ENCODE measurements at regions not wholly inside any gene's neighbourhood (a gene's known extent, or its start where the extent isn't known, plus 50 kb on each side); places are given as distances from the start of the nearest gene placed in this dataset.

DNA sequence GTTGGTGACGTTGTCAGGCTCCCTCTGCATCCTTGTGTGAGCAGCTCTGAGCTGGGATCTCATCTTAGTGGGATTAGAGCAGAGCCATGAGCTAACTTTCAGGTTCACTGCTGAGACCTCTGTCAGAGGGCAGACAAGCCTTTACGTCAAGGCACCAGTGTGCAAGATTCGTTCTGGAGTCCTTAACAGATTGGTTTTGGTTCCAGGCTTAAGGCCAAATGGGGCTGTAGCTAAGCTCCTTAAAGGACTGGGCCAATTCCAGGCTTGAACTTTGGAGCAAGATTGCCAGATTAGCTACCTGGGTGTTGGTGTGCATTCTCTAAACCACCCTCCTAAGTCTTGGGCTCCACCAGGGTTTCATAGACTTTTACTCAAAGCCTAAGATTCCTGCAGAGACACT lies 52.6 kb upstream of the PDC start:
- Histone ChIP-seq H3K4me3 (ENCODE audit: low read length) (no peak overlapping the region), H3K9me3 (ENCODE audit: low read length) (no peaks in the 10 kb centered on the region), H3K79me2 (ENCODE audit: low read length) (no peaks in the 10 kb centered on the region), H3K27me3 (ENCODE audit: low read length) (no peaks in the 10 kb centered on the region), H3K27ac (ENCODE audit: low read length) (no peak overlapping the region), H2AFZ (ENCODE audit: low read length) (no peak overlapping the region), H3K36me3 (ENCODE audit: low read depth, low read length) (no peaks in the 10 kb centered on the region), H3K4me1 (ENCODE audit: insufficient read depth, low read length) (peaks cover 12% of the 10 kb centered on the region), H3K9me2 (replicated peaks; ENCODE audit: low read length) (no peaks in the 10 kb centered on the region), H3F3A (ENCODE audit: low read length, unreplicated experiment) (no peaks in the 10 kb centered on the region), H3K9ac (ENCODE audit: low read length) (no peak overlapping the region), H4K20me1 (ENCODE audit: low read length) (no peaks in the 10 kb centered on the region), H3K4me2 (ENCODE audit: low read length) (no peak overlapping the region)
- CTCF ChIA-PET = interaction anchor here (0.7 kb wide), 1 partner anchor 26 kb away, joined by 3 read pairs; no protein-coding TSS in a partner anchor
- ATAC-seq (no peak), DNase-seq (no peak)
- intact Hi-C loops (cut with micrococcal nuclease) = no loop called here
- POLR2A ChIA-PET (ENCODE audit: unreplicated experiment) = no interaction called here
- TF ChIP-seq EZH2phosphoT487 (IDR thresholded peaks at IDR 0.05; ENCODE audit: borderline replicate concordance, low read length) (no peak), EZH2 (IDR thresholded peaks at IDR 0.05; ENCODE audit: low read length, unreplicated experiment) (no peak)
- TF ChIP-seq, protein P1, sequence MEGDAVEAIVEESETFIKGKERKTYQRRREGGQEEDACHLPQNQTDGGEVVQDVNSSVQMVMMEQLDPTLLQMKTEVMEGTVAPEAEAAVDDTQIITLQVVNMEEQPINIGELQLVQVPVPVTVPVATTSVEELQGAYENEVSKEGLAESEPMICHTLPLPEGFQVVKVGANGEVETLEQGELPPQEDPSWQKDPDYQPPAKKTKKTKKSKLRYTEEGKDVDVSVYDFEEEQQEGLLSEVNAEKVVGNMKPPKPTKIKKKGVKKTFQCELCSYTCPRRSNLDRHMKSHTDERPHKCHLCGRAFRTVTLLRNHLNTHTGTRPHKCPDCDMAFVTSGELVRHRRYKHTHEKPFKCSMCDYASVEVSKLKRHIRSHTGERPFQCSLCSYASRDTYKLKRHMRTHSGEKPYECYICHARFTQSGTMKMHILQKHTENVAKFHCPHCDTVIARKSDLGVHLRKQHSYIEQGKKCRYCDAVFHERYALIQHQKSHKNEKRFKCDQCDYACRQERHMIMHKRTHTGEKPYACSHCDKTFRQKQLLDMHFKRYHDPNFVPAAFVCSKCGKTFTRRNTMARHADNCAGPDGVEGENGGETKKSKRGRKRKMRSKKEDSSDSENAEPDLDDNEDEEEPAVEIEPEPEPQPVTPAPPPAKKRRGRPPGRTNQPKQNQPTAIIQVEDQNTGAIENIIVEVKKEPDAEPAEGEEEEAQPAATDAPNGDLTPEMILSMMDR (conservative IDR thresholded peaks at IDR 0.05; ENCODE audit: low read depth, low read length) = no peak
- BruUV-seq (replicated peaks) = no TSS peak

DNA sequence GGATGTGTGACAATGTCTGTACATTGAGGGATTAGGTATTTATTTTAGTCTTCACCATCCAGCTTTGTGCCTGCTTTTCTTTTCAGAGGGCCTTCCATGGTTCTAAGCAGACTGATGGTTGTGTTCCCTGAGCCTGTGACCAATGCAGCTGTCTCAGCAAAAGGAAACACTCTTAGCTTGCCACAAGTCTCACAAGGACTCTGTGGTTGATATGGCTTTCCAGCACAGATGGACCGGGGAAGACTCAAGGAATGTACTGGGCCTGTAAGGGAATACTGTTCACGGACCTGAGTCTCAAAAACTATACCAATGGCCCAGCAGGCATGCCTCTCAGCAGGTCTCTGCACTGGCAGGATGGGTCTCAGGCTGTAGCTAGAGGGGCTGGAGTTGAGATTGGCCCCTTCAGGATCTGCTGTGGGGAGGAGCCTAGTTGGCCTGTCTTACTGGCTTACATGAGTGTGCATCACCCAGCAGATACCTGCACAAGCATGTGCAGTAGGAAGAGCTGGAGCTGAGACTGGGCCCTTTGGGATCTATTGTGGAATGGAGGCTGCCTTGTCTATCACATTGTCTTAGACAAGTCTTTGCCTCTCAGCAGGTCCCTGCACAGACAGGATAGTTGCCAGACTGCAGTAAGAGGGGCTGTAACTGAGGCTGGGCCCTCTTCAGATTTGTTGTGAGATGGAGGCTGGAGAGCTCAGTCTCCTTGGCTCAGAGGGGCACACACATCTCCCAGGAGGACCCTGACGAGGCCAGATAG lies 52.0 kb upstream of the PDC start:
- no peak overlapping the region for H2AFZ ChIP-seq (ENCODE audit: low read length)
- DNase-seq (no peak), ATAC-seq (no peak)
- no peak overlapping the region for H3K4me3 ChIP-seq (ENCODE audit: low read length)
- peaks cover 12% of the 10 kb centered on the region for H3K4me1 ChIP-seq (ENCODE audit: insufficient read depth, low read length)
- no peak overlapping the region for H3K4me2 ChIP-seq (ENCODE audit: low read length)
- H3F3A ChIP-seq (ENCODE audit: low read length, unreplicated experiment) = no peaks in the 10 kb centered on the region
- ChIA-PET POLR2A (ENCODE audit: unreplicated experiment) (no interaction called here), CTCF (interaction anchor here (0.7 kb wide), 1 partner anchor 26 kb away, joined by 3 read pairs; no protein-coding TSS in a partner anchor)
- H3K27me3 ChIP-seq (ENCODE audit: low read length) = no peaks in the 10 kb centered on the region
- H3K79me2 ChIP-seq (ENCODE audit: low read length) = no peaks in the 10 kb centered on the region
- no peaks in the 10 kb centered on the region for H3K9me3 ChIP-seq (ENCODE audit: low read length)
- intact Hi-C loops (cut with micrococcal nuclease) = no loop called here
- H3K27ac ChIP-seq (ENCODE audit: low read length) = no peak overlapping the region
- TF ChIP-seq, protein P1 (conservative IDR thresholded peaks at IDR 0.05; ENCODE audit: low read depth, low read length) = no peak
- no peaks in the 10 kb centered on the region for H3K9me2 ChIP-seq (replicated peaks; ENCODE audit: low read length)
- no TSS peak for BruUV-seq (replicated peaks)
- no peaks in the 10 kb centered on the region for H3K36me3 ChIP-seq (ENCODE audit: low read depth, low read length)
- no peaks in the 10 kb centered on the region for H4K20me1 ChIP-seq (ENCODE audit: low read length)
- no peak overlapping the region for H3K9ac ChIP-seq (ENCODE audit: low read length)

Data from PC-3 (cell line).